HepG2 (cell line): ENCODE measurements at regions not wholly inside any gene's neighbourhood (a gene's known extent, or its start where the extent isn't known, plus 50 kb on each side); places are given as distances from the start of the nearest gene placed in this dataset.
A peak's percentile ranks its signal among the peaks of the same experiment; 100 is the strongest.

Experiments used
- FOXK1 ChIP-seq: sonication (generic); formaldehyde crosslinking; IDR thresholded peaks from 2 replicates; pipeline ENCODE4 v1.4.0; 2020; ENCODE audit warnings: low read depth, missing genetic modification reagents, borderline replicate concordance
- GPN1 ChIP-seq: sonication (generic); formaldehyde crosslinking; IDR thresholded peaks from 2 replicates; pipeline ENCODE4 v1.5.1; 2020; ENCODE audit warnings: missing genetic modification reagents, borderline replicate concordance
- HES4 ChIP-seq: sonication (generic); formaldehyde crosslinking; IDR thresholded peaks from 2 replicates; pipeline ENCODE4 v1.9.0; 2021; ENCODE audit warnings: mild to moderate bottlenecking, missing genetic modification reagents, borderline replicate concordance
- MZF1 ChIP-seq: sonication (generic); formaldehyde crosslinking; IDR thresholded peaks from 2 replicates; pipeline ENCODE4 v1.8.1; 2023; ENCODE audit warnings: mild to moderate bottlenecking, missing genetic modification reagents, borderline replicate concordance
- NFKBIZ ChIP-seq: IDR thresholded peaks from 2 replicates; pipeline ENCODE4 v1.6.1; 2018; ENCODE audit warnings: missing genetic modification reagents, missing compliant biosample characterization
- PHF21A ChIP-seq: sonication (generic); formaldehyde crosslinking; IDR thresholded peaks from 2 replicates; pipeline ENCODE4 v1.5.0; 2020; ENCODE audit warnings: mild to moderate bottlenecking, missing genetic modification reagents
- RORA ChIP-seq: sonication (generic); formaldehyde crosslinking; IDR thresholded peaks from 2 replicates; pipeline ENCODE4 v1.5.0; 2020; ENCODE audit warnings: mild to moderate bottlenecking, missing genetic modification reagents, moderate library complexity
- SRF ChIP-seq: IDR thresholded peaks from 2 replicates; pipeline ENCODE4 v1.6.1; 2011; ENCODE audit warnings: mild to moderate bottlenecking, low read depth, low read length, moderate library complexity
- YY1 ChIP-seq: IDR thresholded peaks from 2 replicates; pipeline ENCODE4 v1.6.1; 2011; ENCODE audit warnings: low read length, low read depth, moderate library complexity, mild to moderate bottlenecking; ENCODE audit not compliant: insufficient read depth, insufficient replicate concordance
- ZC3H4 ChIP-seq: sonication (generic); formaldehyde crosslinking; IDR thresholded peaks from 2 replicates; pipeline ENCODE4 v1.4.0; 2020; ENCODE audit warnings: missing genetic modification reagents, borderline replicate concordance
- ZNF180 ChIP-seq: sonication (generic); formaldehyde crosslinking; IDR thresholded peaks from 2 replicates; pipeline ENCODE4 v1.4.0; 2020; ENCODE audit warnings: low read depth, missing genetic modification reagents, borderline replicate concordance
- ZNF24 ChIP-seq: fragments of 450-650 bp; IDR thresholded peaks from 2 replicates; pipeline ENCODE4 v1.6.1; 2017; ENCODE audit warnings: antibody characterized with exemption, mild to moderate bottlenecking
- ZNF460 ChIP-seq: sonication (generic); formaldehyde crosslinking; IDR thresholded peaks from 2 replicates; pipeline ENCODE4 v1.5.1; 2020; ENCODE audit warnings: missing genetic modification reagents, mild to moderate bottlenecking, borderline replicate concordance
- ZNF644 ChIP-seq: IDR thresholded peaks from 2 replicates; pipeline ENCODE4 v1.6.1; 2016; ENCODE audit warnings: low read depth
- ZNF776 ChIP-seq: sonication (generic); formaldehyde crosslinking; IDR thresholded peaks from 2 replicates; pipeline ENCODE4 v1.4.0; 2020; ENCODE audit warnings: mild to moderate bottlenecking, missing genetic modification reagents
- ZSCAN25 ChIP-seq: sonication (generic); formaldehyde crosslinking; IDR thresholded peaks from 2 replicates; pipeline ENCODE4 v1.8.0; 2022; ENCODE audit warnings: mild to moderate bottlenecking, missing genetic modification reagents
- TF ChIP-seq, protein P1 (sequence below): sonication (generic); formaldehyde crosslinking; IDR thresholded peaks from 2 replicates; pipeline ENCODE4 v1.9.0; 2021; ENCODE audit warnings: mild to moderate bottlenecking, missing genetic modification reagents
- TF ChIP-seq, protein P2 (sequence below): sonication (generic); formaldehyde crosslinking; IDR thresholded peaks from 2 replicates; pipeline ENCODE4 v1.8.1; 2023; ENCODE audit warnings: mild to moderate bottlenecking, missing genetic modification reagents
- TF ChIP-seq, protein P3 (sequence below): sonication (generic); formaldehyde crosslinking; IDR thresholded peaks from 2 replicates; pipeline ENCODE4 v1.5.0; 2020; ENCODE audit warnings: missing genetic modification reagents, mild to moderate bottlenecking, borderline replicate concordance
- TF ChIP-seq, protein P4 (sequence below): sonication (generic); formaldehyde crosslinking; IDR thresholded peaks from 2 replicates; pipeline ENCODE4 v1.4.0; 2020; ENCODE audit warnings: missing genetic modification reagents

DNA sequence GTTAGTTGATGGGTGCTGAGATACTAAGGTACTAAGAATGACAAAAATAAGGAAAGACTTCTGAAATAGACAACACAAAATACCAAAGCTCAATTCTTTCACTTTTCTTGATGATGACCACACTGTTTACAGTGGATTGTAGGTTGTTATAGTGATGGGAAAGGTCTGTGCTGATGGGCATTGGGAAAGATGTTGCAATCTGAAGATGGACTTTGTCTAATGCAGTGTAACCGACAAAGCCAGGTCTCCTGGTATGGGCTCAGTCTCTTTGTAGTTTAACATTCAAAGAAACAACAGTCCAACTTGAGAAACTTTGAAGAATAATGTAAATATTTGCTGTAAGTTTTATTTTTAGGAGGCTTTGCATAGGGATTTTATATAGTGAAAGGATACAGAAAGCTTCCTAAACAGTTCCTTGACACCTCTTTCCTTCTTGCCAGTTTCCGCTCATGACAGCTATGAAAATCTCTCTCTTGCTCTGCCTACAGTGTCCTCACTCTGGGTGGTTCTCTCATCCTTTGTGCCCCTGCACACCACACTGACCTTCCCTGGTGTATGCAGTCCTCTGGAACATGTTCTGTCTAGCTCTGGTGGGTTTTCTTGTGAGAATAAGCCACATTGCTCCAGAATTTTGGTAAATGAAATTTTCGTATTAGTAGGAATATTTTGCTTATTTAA is 172.2 kb downstream of the KCNRG start (continued):
- TF ChIP-seq HES4 (CRISPR knock-in tag) (no peak), YY1 (no peak), ZNF776 (CRISPR knock-in tag) (no peak), SRF (peak; percentile 43; the same call in 1 of the 2 replicates), ZNF460 (CRISPR knock-in tag) (no peak), ZC3H4 (CRISPR knock-in tag) (no peak), PHF21A (no peak; the same call in 1 of the 2 replicates), NFKBIZ (CRISPR knock-in tag) (peak; percentile 85; the same call in 1 of the 2 replicates), ZSCAN25 (CRISPR knock-in tag) (no peak), ZNF644 (CRISPR knock-in tag) (peak; percentile 74; the same call in 1 of the 2 replicates), ZNF180 (CRISPR knock-in tag) (no peak), GPN1 (CRISPR knock-in tag) (no peak), RORA (no peak), MZF1 (CRISPR knock-in tag) (no peak), FOXK1 (CRISPR knock-in tag) (peak; percentile 90; the same call in 1 of the 2 replicates), ZNF24 (peak; percentile 12; the same call in 1 of the 2 replicates)
- TF ChIP-seq, protein P1, sequence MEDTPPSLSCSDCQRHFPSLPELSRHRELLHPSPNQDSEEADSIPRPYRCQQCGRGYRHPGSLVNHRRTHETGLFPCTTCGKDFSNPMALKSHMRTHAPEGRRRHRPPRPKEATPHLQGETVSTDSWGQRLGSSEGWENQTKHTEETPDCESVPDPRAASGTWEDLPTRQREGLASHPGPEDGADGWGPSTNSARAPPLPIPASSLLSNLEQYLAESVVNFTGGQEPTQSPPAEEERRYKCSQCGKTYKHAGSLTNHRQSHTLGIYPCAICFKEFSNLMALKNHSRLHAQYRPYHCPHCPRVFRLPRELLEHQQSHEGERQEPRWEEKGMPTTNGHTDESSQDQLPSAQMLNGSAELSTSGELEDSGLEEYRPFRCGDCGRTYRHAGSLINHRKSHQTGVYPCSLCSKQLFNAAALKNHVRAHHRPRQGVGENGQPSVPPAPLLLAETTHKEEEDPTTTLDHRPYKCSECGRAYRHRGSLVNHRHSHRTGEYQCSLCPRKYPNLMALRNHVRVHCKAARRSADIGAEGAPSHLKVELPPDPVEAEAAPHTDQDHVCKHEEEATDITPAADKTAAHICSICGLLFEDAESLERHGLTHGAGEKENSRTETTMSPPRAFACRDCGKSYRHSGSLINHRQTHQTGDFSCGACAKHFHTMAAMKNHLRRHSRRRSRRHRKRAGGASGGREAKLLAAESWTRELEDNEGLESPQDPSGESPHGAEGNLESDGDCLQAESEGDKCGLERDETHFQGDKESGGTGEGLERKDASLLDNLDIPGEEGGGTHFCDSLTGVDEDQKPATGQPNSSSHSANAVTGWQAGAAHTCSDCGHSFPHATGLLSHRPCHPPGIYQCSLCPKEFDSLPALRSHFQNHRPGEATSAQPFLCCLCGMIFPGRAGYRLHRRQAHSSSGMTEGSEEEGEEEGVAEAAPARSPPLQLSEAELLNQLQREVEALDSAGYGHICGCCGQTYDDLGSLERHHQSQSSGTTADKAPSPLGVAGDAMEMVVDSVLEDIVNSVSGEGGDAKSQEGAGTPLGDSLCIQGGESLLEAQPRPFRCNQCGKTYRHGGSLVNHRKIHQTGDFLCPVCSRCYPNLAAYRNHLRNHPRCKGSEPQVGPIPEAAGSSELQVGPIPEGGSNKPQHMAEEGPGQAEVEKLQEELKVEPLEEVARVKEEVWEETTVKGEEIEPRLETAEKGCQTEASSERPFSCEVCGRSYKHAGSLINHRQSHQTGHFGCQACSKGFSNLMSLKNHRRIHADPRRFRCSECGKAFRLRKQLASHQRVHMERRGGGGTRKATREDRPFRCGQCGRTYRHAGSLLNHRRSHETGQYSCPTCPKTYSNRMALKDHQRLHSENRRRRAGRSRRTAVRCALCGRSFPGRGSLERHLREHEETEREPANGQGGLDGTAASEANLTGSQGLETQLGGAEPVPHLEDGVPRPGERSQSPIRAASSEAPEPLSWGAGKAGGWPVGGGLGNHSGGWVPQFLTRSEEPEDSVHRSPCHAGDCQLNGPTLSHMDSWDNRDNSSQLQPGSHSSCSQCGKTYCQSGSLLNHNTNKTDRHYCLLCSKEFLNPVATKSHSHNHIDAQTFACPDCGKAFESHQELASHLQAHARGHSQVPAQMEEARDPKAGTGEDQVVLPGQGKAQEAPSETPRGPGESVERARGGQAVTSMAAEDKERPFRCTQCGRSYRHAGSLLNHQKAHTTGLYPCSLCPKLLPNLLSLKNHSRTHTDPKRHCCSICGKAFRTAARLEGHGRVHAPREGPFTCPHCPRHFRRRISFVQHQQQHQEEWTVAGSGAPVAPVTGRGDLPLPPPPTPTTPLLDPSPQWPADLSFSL (CRISPR knock-in tag) = no peak
- TF ChIP-seq, protein P2, sequence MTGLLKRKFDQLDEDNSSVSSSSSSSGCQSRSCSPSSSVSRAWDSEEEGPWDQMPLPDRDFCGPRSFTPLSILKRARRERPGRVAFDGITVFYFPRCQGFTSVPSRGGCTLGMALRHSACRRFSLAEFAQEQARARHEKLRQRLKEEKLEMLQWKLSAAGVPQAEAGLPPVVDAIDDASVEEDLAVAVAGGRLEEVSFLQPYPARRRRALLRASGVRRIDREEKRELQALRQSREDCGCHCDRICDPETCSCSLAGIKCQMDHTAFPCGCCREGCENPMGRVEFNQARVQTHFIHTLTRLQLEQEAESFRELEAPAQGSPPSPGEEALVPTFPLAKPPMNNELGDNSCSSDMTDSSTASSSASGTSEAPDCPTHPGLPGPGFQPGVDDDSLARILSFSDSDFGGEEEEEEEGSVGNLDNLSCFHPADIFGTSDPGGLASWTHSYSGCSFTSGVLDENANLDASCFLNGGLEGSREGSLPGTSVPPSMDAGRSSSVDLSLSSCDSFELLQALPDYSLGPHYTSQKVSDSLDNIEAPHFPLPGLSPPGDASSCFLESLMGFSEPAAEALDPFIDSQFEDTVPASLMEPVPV (CRISPR knock-in tag) = no peak
- TF ChIP-seq, protein P3, sequence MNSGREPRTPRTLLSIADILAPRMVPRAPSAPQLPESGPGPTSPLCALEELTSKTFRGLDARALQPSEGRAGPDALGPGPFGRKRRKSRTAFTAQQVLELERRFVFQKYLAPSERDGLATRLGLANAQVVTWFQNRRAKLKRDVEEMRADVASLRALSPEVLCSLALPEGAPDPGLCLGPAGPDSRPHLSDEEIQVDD = no peak
- TF ChIP-seq, protein P4, sequence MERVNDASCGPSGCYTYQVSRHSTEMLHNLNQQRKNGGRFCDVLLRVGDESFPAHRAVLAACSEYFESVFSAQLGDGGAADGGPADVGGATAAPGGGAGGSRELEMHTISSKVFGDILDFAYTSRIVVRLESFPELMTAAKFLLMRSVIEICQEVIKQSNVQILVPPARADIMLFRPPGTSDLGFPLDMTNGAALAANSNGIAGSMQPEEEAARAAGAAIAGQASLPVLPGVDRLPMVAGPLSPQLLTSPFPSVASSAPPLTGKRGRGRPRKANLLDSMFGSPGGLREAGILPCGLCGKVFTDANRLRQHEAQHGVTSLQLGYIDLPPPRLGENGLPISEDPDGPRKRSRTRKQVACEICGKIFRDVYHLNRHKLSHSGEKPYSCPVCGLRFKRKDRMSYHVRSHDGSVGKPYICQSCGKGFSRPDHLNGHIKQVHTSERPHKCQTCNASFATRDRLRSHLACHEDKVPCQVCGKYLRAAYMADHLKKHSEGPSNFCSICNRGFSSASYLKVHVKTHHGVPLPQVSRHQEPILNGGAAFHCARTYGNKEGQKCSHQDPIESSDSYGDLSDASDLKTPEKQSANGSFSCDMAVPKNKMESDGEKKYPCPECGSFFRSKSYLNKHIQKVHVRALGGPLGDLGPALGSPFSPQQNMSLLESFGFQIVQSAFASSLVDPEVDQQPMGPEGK (CRISPR knock-in tag) = peak; percentile 43; the same call in 1 of the 2 replicates
